GM19351 (cell line): ENCODE measurements at regions not wholly inside any gene's neighbourhood (a gene's known extent, or its start where the extent isn't known, plus 50 kb on each side); places are given as distances from the start of the nearest gene placed in this dataset.
"Not testable (repeated sequence)": the region's sequence is repeated elsewhere in the genome, so short reads cannot be mapped to it uniquely, and the experiment has no call there.

Experiments
- ATAC-seq: cut with Tn5 transposase; IDR thresholded peaks from one replicate; pipeline ENCODE4 v1.9.1; 2021; ENCODE audit warnings: mild to moderate bottlenecking, moderate library complexity; ENCODE audit not compliant: unreplicated experiment

GRCh38 chr11:115632061-115632460 lies 127.8 kb upstream of the CADM1 start:
- ATAC-seq, result no peak

DNA sequence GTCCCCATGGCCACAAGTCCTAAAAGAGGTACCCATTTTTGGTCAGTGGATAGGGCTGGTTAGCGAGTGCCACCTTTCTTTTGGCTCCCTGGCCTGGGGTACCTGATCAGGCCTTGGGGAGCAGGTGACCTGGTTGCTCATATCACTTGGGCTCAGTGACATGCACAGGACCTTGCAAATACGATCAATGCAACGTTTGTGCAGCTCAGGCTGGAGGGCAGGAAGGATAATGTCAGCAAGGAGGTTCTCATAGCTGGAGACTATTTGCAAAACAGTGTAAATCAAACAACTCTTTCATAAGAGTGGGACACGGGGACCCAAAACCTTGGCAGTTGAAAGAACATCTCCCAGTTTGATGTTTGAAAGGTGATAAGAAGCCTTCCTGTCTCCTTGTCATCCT lies 127.4 kb upstream of the CADM1 start:
- no peak for ATAC-seq

GRCh38 chr11:115630214-115630613 lies 126.0 kb upstream of the CADM1 start:
- no peak for ATAC-seq

DNA sequence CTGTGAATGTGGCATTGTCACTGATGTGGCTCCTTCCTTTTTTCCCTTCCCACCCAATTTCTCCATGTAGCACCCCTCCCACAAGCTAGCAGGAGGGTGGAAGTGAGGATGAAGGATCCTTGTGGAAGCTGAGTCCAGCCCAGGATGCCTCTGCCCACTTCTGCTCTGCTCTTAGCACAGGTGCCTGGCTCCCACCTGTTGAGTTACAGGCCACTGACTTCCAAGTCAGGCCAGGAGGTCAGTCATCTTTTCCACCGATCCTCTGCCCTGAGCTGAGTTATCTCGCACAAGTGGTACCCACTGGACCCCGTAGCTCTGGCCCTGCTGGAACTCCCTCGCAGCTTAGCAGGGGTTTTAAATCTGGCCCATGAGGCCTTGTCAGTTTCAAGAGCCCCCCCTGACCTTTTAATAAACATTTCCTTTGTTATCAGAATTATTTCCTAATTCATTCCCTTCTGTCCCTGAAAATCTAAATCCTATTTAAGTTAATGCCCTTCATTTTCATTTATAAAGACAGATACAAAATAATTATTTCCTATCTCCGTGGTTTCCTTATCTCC lies 125.3 kb upstream of the CADM1 start:
- ATAC-seq, result no peak

DNA sequence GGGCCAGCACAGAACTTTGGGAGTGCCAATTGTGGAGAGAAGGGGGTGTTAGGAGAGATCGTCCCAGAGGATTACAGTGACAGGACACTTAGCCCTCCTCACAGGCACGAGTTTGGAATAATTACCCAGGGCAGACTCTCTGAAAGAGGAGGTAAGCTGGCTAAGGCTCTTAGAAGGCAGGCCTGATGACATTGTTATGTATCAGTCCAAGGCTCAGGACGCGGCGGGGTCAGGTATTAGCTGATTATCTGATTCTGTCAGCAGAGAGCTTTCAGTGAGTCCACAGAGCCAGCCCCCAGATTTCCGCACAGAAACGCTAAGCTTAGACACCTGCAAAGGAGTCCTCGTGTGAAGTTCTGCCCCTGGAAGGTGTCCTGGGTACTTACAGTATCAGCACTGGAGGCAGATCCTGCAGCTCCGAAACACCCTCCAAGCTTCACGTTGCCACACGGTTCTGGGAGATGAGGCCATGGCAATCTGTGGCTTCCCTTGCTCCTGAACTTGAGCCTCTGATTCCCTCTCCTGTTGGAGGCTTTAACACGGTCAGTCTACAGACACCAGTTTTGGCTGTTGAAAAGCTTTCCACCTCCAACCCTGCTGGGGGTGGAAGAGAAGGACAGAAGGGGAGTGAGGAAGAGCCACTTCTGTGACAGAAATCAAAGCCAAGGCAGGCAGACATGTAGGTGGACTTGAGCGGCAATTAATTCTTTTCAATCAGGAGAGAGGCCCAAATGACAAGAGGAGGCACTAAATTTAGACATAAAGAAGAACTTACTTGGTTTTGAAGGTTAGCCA lies 123.6 kb upstream of the CADM1 start:
- no peak for ATAC-seq

DNA sequence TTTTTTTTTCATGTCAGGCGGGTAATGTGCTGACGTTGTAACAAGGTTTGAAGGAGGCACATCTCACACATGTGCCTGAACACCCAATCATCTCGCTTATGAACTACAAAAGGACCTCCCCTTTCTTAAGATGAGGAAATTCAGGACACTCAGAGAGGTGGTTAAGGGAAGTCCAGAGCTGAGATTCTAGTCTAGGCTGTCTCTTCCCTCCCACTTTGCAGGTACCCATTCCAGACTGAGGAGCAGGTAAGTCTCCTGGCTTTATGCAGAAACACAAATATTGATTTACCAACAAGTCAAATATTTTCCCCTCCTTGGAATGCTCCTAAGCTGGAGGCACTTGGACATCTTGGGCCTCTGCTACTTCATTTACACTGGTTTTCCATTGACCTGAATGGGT lies 122.9 kb upstream of the CADM1 start:
- no peak for ATAC-seq

DNA sequence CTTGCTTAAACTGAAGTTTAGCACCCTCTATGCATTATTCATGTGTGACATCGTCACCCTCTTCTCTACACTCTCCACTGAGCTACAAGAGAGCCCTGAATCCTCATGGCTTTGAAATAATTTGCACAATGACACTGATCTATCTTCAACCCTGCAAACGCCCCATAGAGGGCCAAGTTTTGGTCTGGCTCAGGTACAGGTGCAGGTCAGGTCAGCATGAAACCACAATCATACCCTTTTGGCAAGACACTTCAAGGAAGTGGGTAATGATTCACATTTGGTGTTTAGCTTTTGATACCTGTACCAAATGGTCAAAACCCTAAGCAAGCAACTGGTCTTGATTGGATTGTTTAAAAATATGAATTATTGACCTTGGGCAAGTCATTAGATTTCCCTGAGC lies 122.2 kb upstream of the CADM1 start:
- no peak for ATAC-seq

DNA sequence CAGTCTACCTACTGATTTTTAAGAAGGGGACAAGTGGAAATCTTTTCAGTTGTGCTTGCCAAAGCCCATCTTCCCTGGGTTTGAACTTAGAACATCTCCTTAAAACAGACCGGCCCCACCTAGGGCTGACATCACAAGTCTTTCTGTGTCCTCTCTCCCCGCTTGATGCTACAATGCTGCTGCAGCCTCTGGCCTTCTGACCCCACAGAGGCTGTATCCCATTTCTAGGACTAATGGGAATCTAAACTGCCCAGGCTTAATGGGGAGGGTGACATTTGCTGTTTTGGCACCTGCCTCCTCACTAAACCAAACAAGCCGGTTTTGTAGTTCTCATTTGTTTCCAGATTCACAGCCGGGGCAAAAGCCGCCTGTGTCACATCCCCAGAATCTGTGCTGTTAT lies 121.3 kb upstream of the CADM1 start:
- ATAC-seq, result no peak

DNA sequence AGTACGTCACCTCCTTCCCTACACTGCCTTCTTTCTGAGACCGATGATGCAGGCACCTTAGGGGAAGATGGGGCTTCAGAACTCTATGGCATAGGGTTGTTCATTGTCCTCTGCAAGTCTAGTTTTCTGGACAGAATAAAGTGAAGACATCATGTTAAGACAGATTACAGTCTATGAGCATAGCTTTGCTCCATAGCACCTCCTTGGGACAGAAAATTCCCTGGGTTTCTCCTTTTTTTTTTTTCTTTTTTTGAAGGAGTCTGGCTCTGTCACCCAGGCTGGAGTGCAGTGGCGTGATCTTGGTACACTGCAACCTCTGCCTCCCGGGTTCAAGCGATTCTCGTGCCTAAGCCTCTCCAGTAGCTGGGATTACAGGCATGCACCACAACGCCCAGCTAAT lies 119.8 kb upstream of the CADM1 start:
- no peak for ATAC-seq

DNA sequence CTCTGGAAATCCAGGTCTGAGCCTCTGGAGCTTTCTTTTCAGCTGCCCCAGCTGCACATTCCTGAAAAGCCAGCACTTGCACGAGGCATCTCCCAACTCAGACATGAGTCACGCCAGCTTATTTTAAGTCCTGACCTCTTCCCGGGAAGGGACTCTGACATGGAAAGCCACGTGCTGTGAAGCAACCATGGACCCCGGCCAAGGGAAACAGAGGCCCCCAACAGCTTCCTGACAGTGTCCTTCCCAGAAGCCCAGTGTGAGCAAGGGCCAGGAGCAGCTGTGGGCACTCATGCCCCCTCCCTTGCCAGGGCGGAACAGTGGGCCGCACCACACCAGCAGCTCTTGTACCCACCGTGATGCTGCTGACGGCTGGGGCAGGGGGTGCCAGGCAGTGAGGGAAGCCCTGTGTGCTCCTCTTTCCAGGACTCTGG lies 118.8 kb upstream of the CADM1 start:
- ATAC-seq, result no peak

DNA sequence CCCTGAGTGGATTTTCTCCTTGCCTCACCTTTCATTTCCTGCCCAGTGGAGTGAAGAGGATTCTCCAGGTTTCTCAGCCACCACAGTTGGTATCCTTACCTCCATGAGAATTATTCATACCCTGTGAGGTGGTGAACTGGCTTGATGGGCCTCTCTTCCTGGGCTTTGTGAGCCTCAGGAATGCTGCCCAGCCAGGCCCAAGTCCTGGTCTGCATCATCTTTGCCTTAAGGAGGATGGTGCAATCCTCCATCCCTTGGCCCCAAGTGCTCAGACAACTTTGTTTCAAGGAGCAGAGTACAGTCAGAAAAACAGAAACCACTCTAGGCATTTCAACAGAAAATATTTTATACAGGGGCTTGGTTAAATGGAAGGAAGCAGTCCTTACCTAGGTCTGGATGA lies 114.2 kb upstream of the CADM1 start:
- no peak for ATAC-seq

GRCh38 chr11:115617767-115618166 lies 113.6 kb upstream of the CADM1 start:
- ATAC-seq, result no peak

- no peak for ATAC-seq
Observed at GRCh38 chr11:115616971-115617370, 112.8 kb upstream of the CADM1 start.

- ATAC-seq, result no peak
Observed at GRCh38 chr11:115613986-115614632, 109.9 kb upstream of the CADM1 start.

- ATAC-seq, result no peak
Observed at GRCh38 chr11:115613004-115613403, 108.8 kb upstream of the CADM1 start.

DNA sequence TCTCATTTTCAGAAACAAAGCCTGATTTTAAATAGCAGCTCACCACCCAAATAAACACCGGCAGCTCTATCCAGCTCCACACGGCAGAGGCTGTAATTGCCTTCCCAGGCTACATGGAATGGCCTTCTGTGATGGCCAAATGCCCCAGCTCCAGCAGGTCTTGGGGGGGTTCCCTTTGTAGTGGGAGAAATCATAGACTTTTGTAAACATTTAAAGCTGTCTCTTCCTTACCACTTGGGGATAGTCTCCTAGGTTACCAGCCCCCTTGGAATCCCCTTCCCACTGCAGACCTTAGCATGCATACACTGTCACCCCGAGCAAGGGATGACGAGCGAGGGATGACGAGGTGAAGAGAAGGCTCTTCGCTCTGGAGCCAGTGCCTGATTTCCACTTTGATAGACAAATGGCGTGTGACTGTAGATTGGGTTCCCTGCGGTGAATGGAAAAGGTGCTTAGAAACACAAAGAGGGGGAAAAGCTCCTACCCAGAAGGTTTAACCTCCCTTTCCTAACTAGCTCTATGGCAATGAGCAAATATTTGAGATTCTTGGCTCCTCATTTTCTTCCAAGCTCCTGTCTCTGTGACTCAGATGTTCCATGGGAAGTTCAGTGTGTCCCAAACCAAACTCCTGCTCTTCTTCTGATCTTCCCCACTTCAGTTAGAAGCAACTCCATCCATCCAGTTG lies 108.0 kb upstream of the CADM1 start:
- ATAC-seq, result no peak

DNA sequence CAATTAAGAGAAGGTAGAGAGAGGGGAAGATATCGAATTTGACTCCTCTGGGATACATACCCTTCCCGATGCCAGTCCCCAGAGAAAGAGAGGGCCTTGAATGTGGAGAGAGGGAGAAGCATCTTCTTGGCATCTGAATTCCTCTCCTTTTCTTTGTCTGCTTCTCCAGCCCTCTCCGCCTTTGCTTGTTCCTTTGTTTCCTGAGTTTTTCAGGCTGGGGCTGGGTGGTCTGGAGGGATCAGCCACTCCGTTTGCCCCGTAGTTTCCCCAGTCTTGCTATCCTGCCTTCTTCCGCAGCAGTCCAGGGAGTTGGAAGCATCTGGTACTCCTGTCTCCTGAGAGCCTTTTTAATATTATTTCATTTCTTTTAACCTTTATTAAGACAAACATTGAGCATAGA lies 107.1 kb upstream of the CADM1 start:
- no peak for ATAC-seq

DNA sequence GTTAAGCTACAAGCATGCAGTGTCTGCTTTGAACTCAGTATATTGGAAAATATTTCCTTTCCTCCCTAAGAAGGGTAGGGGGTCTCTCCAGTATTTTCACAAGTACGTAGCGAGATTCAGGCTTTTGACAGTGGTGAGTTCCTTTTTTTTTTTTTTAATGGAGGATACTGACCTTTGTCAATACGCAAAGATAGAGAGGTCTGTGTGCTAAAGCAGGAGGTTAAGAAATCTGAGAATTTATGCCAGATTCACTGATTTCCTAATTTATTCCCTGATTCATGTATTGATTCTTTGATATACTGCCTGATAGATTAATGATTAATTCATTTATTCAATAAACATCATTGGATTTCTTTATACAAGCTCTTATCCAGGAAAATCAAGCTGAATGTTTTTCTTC lies 106.7 kb upstream of the CADM1 start:
- no peak for ATAC-seq

DNA sequence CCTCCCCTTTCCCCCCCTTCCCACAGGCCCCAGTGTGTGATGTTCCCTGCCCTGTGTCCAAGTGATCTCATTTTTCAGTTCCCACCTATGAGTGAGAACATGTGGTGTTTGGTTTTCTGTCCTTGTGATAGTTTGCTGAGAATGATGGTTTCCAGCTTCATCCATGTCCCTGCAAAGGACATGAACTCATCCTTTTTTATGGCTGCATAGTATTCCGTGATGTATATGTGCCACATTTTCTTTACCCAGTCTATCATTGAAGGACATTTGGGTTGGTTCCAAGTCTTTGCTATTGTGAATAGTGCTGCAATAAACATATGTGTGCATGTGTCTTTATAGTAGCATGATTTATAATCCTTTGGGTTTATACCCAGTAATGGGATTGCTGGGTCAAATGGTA lies 106.0 kb upstream of the CADM1 start:
- not testable (repeated sequence) for ATAC-seq

DNA sequence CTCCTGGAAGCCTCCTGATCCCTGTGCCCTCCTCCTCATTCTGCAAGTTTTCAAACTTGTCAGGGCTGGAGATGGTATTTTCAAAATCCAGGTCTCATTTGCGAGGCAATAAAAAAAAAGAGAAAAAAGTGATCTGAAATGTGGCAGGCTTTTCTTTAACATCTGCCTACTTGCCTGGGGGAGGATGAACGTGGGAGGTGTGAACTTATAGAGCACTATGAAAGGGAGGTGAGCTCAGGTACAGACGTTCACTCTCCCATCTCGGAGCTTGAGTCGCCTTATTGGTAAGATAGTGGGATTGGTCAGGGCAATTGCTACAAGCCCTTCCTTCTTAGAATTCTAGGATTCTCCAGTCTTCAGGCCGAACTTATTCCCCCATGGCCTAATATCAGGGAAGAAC lies 104.8 kb upstream of the CADM1 start:
- no peak for ATAC-seq

DNA sequence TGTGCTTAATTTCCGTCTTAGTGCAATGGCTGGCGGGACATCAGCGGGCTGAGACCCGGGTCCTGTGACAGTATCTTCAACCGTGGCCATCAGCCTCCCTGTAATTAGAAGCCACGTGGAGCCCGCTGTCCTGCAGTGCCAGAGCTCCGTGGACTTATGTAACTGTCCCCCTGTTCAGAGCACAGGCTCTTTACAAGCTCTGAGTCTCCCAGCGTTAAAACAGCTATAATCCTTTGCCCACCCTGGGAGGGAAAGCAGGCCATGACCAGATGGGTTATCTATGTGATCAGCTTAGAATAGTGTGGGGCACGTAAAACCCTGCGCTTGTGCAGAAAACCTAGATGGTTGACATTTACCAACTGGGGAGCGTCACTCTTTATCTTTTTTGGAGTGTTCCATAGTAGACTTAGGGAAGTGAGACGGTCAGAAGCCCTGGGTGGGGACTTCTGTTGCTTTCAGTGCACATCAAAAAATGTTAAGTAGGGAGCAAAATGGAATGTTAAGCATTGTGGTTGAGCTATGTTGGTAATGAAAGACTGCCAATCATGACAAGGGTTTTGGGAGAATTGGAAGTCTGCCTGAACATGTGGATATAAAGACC lies 103.5 kb upstream of the CADM1 start:
- no peak for ATAC-seq
